BLaER1 treated with 17β-estradiol and CSF1 and Interleukin-3, amounts not matched to agents 10 nM and 100 nM (cell line): ENCODE measurements at regions not wholly inside any gene's neighbourhood (a gene's known extent, or its start where the extent isn't known, plus 50 kb on each side); places are given as distances from the start of the nearest gene placed in this dataset.
"Not testable (repeated sequence)": the region's sequence is repeated elsewhere in the genome, so short reads cannot be mapped to it uniquely, and the experiment has no call there.

Experiments used
- H3K27ac ChIP-seq, 11 experiments: shearing (Covaris generic); formaldehyde crosslinking; 2 replicates each; pipeline ENCODE4 v1.8.1; 2022
- H3K27me3 ChIP-seq, 11 experiments: shearing (Covaris generic); formaldehyde crosslinking; 2 replicates each; pipeline ENCODE4 v1.8.1; 2022
- H3K36me3 ChIP-seq, 11 experiments: shearing (Covaris generic); formaldehyde crosslinking; 2 replicates each; pipeline ENCODE4 v1.8.1; 2022
- H3K4me1 ChIP-seq, 10 experiments: shearing (Covaris generic); formaldehyde crosslinking; 2 replicates each; pipeline ENCODE4 v1.8.1; 2022
- H3K4me2 ChIP-seq, 11 experiments: shearing (Covaris generic); formaldehyde crosslinking; 2 replicates each; pipeline ENCODE4 v1.8.1; 2022
- H3K4me3 ChIP-seq, 10 experiments: shearing (Covaris generic); formaldehyde crosslinking; 2 replicates each; pipeline ENCODE4 v1.8.1; 2022
- H3K9ac ChIP-seq, 11 experiments: shearing (Covaris generic); formaldehyde crosslinking; 2 replicates each; pipeline ENCODE4 v1.8.1; 2022
- H3K9me3 ChIP-seq, 11 experiments: shearing (Covaris generic); formaldehyde crosslinking; replicated peaks in 1 of 11; 2 replicates each; pipeline ENCODE4 v1.8.1; 2022
- H4K20me1 ChIP-seq, 11 experiments: shearing (Covaris generic); formaldehyde crosslinking; 2 replicates each; pipeline ENCODE4 v1.8.1; 2022
- Cebpa-rat ChIP-seq, 11 experiments: shearing (Covaris generic); IDR thresholded peaks; 2 replicates each; pipeline ENCODE4 v1.8.1; 2022

- no peaks in the 10 kb centered on the region for H3K9me3 ChIP-seq
- H3K36me3 ChIP-seq = no peaks in the 10 kb centered on the region
- H3K4me2 ChIP-seq = no peak overlapping the region
- H3K4me3 ChIP-seq = no peak overlapping the region
- no peak overlapping the region for H3K9ac ChIP-seq
- H3K4me1 ChIP-seq = peaks cover 0 to 6% (median 0%) of the 10 kb centered on the region in 10 experiments; a peak in 1 of 20 replicates
- no peak for TF ChIP-seq Cebpa-rat (IDR thresholded peaks at IDR 0.05)
- H3K27me3 ChIP-seq = no peaks in the 10 kb centered on the region
- no peaks in the 10 kb centered on the region for H4K20me1 ChIP-seq
- no peak overlapping the region for H3K27ac ChIP-seq
These were observed 736.5 kb downstream of the CETN3 start for GRCh38 chr5:89673019-89673418.

GRCh38 chr5:89668821-89669220 lies 740.7 kb downstream of the CETN3 start:
- Histone ChIP-seq H3K4me2 (no peak overlapping the region), H3K27me3 (no peaks in the 10 kb centered on the region), H3K4me1 (peaks cover 0 to 6% (median 0%) of the 10 kb centered on the region in 10 experiments; a peak in 1 of 20 replicates), H3K4me3 (no peak overlapping the region), H3K27ac (no peak overlapping the region), H3K36me3 (no peaks in the 10 kb centered on the region), H3K9ac (no peak overlapping the region), H4K20me1 (no peaks in the 10 kb centered on the region), H3K9me3 (peaks cover 0 to 19% (median 5%) of the 10 kb centered on the region in 11 experiments; a peak in 13 of 22 replicates)
- no peak for TF ChIP-seq Cebpa-rat (IDR thresholded peaks at IDR 0.05)

- H3K9me3 ChIP-seq = peaks cover 0 to 19% (median 5%) of the 10 kb centered on the region in 11 experiments; a peak in 13 of 22 replicates
- H3K9ac ChIP-seq = no peak overlapping the region
- no peak overlapping the region for H3K4me2 ChIP-seq
- H3K36me3 ChIP-seq = no peaks in the 10 kb centered on the region
- no peaks in the 10 kb centered on the region for H3K4me1 ChIP-seq
- TF ChIP-seq Cebpa-rat (IDR thresholded peaks at IDR 0.05) = no peak
- H4K20me1 ChIP-seq = no peaks in the 10 kb centered on the region
- no peak overlapping the region for H3K4me3 ChIP-seq
- no peak overlapping the region for H3K27ac ChIP-seq
- H3K27me3 ChIP-seq = no peaks in the 10 kb centered on the region
These were observed 747.1 kb downstream of the CETN3 start for GRCh38 chr5:89662499-89662898.

GRCh38 chr5:89638871-89639270 lies 755.9 kb upstream of the MEF2C start:
- no peak overlapping the region for H3K4me2 ChIP-seq
- H3K9ac ChIP-seq = no peak overlapping the region
- no peaks in the 10 kb centered on the region for H3K36me3 ChIP-seq
- H3K27me3 ChIP-seq = no peaks in the 10 kb centered on the region
- 0 out of 20 replicates have a peak, but pooled peaks cover 0 to 7% (median 0%) of the 10 kb centered on the region in 10 experiments for H3K4me1 ChIP-seq
- no peak for TF ChIP-seq Cebpa-rat (IDR thresholded peaks at IDR 0.05)
- no peak overlapping the region for H3K4me3 ChIP-seq
- H4K20me1 ChIP-seq = no peaks in the 10 kb centered on the region
- no peak overlapping the region for H3K27ac ChIP-seq
- peaks cover 13 to 41% (median 21%) of the 10 kb centered on the region in 11 experiments; a peak in 20 of 22 replicates for H3K9me3 ChIP-seq

- not testable (repeated sequence) for H3K27ac ChIP-seq
These were observed 751.2 kb upstream of the MEF2C start for GRCh38 chr5:89634176-89634575.

GRCh38 chr5:89630064-89630463 lies 747.1 kb upstream of the MEF2C start:
- H3K4me3 ChIP-seq, H3K4me1 ChIP-seq, H4K20me1 ChIP-seq, H3K9ac ChIP-seq, H3K36me3 ChIP-seq, H3K27me3 ChIP-seq, H3K27ac ChIP-seq, H3K4me2 ChIP-seq: not testable (repeated sequence)
- H3K9me3 ChIP-seq = peaks cover 0 to 17% (median 9%) of the 10 kb centered on the region in 11 experiments; a peak in 11 of 22 replicates

More at GRCh38 chr5:89634176-89634575, 751.2 kb upstream of the MEF2C start:
- not testable (repeated sequence) for H3K4me1 ChIP-seq, H3K4me3 ChIP-seq, H3K4me2 ChIP-seq, H3K36me3 ChIP-seq, H4K20me1 ChIP-seq, H3K9ac ChIP-seq, H3K27me3 ChIP-seq
- peaks cover 7 to 33% (median 13%) of the 10 kb centered on the region in 11 experiments; a peak in 20 of 22 replicates for H3K9me3 ChIP-seq

GRCh38 chr5:89628876-89629635 lies 746.1 kb upstream of the MEF2C start:
- no peak overlapping the region for H3K4me2 ChIP-seq
- no peak for TF ChIP-seq Cebpa-rat (IDR thresholded peaks at IDR 0.05)
- no peaks in the 10 kb centered on the region for H4K20me1 ChIP-seq
- H3K27me3 ChIP-seq = no peaks in the 10 kb centered on the region
- H3K9ac ChIP-seq = no peak overlapping the region
- H3K4me1 ChIP-seq = no peaks in the 10 kb centered on the region
- no peaks in the 10 kb centered on the region for H3K36me3 ChIP-seq
- H3K9me3 ChIP-seq = peaks cover 0 to 17% (median 9%) of the 10 kb centered on the region in 11 experiments; a peak in 11 of 22 replicates
- no peak overlapping the region for H3K4me3 ChIP-seq
- no peak overlapping the region for H3K27ac ChIP-seq

- Histone ChIP-seq H3K27me3 (no peaks in the 10 kb centered on the region), H3K36me3 (no peaks in the 10 kb centered on the region), H3K9ac (no peak overlapping the region), H3K4me3 (no peak overlapping the region), H4K20me1 (no peaks in the 10 kb centered on the region), H3K4me1 (no peaks in the 10 kb centered on the region), H3K27ac (no peak overlapping the region), H3K9me3 (peaks cover 0 to 10% (median 5%) of the 10 kb centered on the region in 11 experiments; a peak in 7 of 22 replicates), H3K4me2 (no peak overlapping the region)
- no peak for TF ChIP-seq Cebpa-rat (IDR thresholded peaks at IDR 0.05)
These were observed 733.0 kb upstream of the MEF2C start for GRCh38 chr5:89615839-89616518.

- no peaks in the 10 kb centered on the region for H4K20me1 ChIP-seq
- H3K36me3 ChIP-seq = no peaks in the 10 kb centered on the region
- H3K4me3 ChIP-seq = no peak overlapping the region
- no peak overlapping the region for H3K9ac ChIP-seq
- H3K9me3 ChIP-seq = peaks cover 0 to 11% (median 0%) of the 10 kb centered on the region in 11 experiments; a peak in 2 of 22 replicates
- no peak overlapping the region for H3K27ac ChIP-seq
- no peak overlapping the region for H3K4me2 ChIP-seq
- H3K4me1 ChIP-seq = no peaks in the 10 kb centered on the region
- H3K27me3 ChIP-seq = no peaks in the 10 kb centered on the region
- TF ChIP-seq Cebpa-rat (IDR thresholded peaks at IDR 0.05) = no peak
These were observed 730.4 kb upstream of the MEF2C start for GRCh38 chr5:89613222-89613956.
